GM21576 (cell line): ENCODE measurements at regions not wholly inside any gene's neighbourhood (a gene's known extent, or its start where the extent isn't known, plus 50 kb on each side); places are given as distances from the start of the nearest gene placed in this dataset.

Experiments
- ATAC-seq: cut with Tn5 transposase; IDR thresholded peaks from one replicate; pipeline ENCODE4 v1.9.1; 2021; ENCODE audit warnings: mild to moderate bottlenecking, moderate library complexity; ENCODE audit not compliant: unreplicated experiment

DNA sequence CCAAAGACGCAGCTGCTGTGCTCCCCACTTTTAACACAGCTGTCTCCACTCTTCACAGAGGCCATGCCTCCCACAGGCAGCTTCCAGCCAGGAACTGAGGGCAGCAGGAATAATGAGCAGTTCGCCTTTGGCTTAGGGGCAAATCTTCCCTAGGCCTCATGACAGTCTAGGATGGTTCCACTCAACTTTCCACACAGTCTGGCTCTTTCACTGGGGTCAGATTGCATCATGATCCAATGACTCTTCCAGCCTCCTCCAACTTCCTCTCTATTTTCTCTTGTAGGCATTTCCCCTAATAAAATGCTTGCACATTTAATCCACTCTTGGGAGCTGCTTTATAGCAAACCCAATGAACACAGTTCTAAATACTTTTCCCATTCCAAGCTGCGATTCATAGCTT, 271.6 kb upstream of the ATP2B1 start:
- no peak for ATAC-seq

DNA sequence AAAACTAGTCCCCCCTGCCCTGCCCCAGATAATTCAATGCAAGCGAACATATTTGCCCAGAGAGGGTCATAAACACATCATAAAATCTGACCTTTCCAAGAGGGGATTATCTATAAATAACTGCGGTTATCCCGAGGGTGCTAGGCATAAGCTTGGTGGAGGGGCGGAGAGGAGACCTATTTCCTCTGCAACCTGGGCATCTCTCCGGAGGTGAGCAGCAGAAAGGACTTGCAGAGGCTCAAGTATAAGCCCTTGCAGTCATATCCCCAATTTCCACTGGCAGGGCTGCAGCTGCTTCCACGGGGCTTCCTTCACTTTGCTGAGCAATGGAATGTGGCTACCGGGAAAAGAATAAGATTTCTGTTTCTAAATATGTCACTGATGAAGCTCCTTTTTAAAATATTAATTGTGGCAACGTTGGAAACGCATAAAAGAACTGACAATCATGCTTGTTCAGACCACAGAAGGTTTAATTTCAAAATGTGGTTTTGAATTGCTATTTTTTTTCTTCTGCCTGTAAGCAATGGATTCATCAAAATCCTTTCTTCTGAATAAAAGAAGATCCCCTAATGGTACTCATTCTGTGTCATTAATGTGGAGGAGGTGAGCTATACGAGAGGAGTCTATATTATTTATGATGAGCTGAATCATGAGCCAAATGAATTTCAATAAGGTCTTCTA, 268.9 kb upstream of the ATP2B1 start:
- ATAC-seq = no peak

GRCh38 chr12:89976866-89977265, 268.2 kb upstream of the ATP2B1 start:
- ATAC-seq = no peak

GRCh38 chr12:89975574-89975973, 266.9 kb upstream of the ATP2B1 start:
- ATAC-seq = no peak

DNA sequence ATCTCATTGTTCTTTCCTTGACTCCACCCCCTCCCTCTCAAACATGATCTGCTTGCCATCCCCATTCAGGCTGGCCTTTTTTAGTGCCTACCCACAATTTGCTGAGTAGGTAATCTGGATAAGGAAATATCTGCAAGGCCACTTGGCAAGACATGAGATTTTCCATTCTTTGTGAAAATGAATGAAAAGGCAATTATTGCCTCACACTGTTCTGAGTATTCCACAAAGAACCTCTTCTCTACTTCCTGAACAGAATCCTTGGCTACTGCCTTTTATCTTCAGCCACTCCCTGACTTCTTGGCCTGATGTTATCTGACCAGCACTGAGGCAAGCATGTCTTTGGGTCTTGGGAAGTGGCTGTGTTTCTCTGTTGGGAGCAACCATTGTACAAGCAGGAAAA, 263.2 kb upstream of the ATP2B1 start:
- ATAC-seq = no peak

DNA sequence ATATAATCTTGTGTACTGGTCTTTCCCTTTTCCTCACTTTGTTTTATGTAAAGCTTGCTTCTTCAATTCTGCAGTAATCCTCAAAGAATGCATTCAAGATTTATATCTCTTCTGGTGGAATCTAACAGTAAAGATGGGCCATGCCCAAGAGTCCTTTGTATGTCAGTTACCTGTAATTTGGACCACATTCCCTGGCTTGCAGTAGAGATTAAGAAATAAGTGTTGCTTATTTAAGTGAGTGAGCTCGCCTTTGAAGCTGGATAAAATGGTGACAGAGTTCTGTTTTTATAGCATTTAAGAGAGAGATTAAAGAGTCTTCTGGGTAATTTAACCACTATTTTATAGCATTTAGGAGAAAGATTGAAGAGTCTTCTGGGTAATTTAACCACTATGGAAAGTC, 262.1 kb upstream of the ATP2B1 start:
- no peak for ATAC-seq

DNA sequence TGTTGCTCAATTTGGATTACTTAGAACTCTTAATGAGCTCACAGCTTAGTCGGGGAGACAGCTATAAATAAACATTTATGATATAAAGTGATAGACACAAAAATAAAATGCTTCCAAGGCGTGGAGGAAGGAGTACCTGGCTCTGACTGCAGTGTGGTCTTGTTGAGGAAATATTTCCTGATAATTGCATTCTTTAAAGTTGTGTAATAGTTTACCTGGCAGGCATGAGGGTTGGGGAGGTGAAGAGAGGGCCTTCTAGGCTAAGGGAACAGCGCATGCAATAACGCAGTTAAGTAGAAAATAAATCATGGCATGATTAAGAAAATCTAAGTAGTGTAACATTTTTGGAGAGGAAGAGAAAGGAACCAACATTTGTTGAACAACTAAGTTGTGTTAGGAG, 260.5 kb upstream of the ATP2B1 start:
- ATAC-seq = no peak

GRCh38 chr12:89968151-89968700, 259.6 kb upstream of the ATP2B1 start:
- no peak for ATAC-seq

DNA sequence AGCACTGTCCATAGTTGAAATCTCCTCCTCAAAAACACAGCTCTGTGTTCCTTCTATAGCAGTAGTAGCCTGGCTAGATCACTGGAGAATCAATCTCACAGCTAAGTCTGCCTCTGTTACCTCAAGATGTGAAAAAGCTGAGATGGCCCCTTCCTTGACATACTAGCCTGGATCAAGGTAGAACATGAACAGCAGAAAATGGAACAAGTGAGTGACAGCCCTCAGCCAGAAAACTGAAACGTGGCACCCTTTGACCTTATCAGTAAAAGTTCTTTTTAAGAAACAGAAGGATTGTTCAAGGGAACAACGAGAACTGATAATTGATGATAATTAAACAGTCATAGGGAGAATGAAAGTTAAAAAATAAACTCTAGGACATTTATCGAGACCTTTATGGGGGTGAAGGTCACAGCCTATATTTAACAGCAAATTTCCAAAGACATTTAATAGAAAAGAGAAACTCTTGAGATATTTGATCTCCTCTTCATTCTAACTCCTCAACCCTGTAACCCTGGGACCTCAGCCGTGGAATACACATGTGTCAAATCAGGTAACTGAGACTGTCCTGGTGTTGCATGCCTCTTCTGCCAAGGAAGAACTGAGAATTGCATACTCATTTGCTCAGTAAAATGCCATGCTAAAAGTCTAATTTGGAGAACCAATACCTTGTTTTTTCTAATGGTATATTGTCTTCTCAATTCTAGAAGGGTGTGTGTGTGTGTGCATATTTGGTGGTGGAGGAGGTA, 258.0 kb upstream of the ATP2B1 start:
- no peak for ATAC-seq

- ATAC-seq = no peak
These were observed 257.4 kb upstream of the ATP2B1 start for GRCh38 chr12:89965993-89966392.

DNA sequence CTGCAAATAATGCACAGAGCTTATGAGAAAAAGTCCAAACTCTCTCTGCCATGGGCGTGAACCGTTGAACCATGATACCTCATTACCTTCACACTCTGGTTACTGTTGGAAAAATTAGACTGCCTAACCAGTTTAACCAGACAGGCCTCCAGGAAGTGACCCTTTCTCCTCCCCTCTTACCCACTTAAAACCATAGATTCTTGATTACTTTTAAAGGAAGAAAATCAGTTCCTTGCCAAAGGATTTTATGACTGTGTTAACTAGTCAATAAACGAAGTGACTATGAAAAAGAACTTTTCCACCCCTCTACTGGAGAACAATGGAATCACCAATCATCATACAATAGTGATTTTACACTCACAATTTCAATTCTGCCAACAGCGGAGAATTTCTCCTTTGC, 254.0 kb upstream of the ATP2B1 start:
- no peak for ATAC-seq

DNA sequence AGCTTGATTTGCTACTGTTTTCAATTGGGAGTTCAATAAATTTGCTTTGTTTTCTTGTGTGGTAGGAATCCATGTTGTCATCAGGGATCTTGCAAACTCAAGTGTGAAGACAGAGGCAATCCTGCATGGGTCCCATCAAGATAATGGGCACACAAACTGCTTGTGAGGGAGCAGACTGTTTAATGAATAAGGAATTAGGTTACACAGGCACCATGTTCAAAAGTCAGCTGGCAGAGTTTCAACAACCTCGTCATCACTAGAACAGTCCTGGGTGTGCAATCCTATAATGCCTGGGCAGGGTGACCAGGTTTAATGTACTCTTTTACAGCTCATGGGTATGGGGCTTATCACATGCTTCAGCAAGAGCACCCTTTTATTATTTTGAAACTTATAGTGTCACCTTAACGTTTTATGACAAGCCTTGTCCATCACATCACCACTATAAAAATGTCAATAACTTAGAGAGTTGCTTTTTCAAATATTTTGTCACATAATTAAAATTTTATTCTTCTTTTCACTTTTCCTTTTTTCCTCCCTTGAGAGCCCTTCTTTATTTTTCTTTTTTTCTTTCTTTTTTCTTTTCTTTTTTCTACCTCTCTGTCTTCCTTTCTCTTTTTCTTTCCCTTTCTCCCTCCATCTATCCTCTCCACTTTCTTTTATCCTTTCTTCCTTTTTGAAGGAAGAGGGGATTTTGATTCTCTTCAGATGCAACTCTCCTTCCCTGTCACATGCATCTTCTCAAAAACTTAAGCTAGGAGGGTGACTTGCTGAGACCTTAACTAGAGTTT, 252.2 kb upstream of the ATP2B1 start:
- ATAC-seq = no peak

- ATAC-seq = peak; percentile 95
These were observed 251.4 kb upstream of the ATP2B1 start for GRCh38 chr12:89960011-89960507.

GRCh38 chr12:89959179-89959578, 250.5 kb upstream of the ATP2B1 start:
- ATAC-seq = no peak

- ATAC-seq = no peak
These were observed 245.6 kb upstream of the ATP2B1 start for GRCh38 chr12:89954259-89954658.

GRCh38 chr12:89951694-89952060, 243.0 kb upstream of the ATP2B1 start:
- ATAC-seq = no peak

GRCh38 chr12:89951050-89951693, 242.5 kb upstream of the ATP2B1 start:
- ATAC-seq = peak; percentile 25

DNA sequence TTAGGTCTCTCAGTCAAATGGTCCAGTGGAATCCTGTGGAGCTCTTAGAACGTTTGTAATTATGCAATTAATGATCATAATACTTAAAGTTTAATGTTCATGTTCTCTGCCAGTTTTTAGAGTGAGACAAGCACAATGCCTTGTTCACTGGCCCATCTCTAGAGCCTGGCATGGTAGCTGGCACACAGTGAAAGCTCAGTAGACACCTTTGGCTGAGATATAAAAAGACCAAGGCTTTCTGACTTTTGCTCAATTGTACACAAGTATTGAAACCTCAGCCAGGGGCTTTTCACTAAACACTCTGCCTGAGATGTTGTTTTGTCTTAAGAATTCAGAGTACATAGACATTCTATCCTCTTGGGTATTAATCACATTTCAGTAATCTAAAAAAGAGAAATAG, 241.8 kb upstream of the ATP2B1 start:
- ATAC-seq = peak; percentile 49

GRCh38 chr12:89949457-89950195, 241.0 kb upstream of the ATP2B1 start:
- ATAC-seq = peak; percentile 89
